ENCODE measurements at regions not wholly inside any gene's neighbourhood (a gene's known extent, or its start where the extent isn't known, plus 50 kb on each side); places are given as distances from the start of the nearest gene placed in this dataset.

- H3K27ac ChIP-seq: no peak overlapping the region
- TF ChIP-seq CTCF (conservative IDR thresholded peaks at IDR 0.05): no peak
These were observed 115.4 kb upstream of the PPFIA2 start for GRCh38 chr12:81874586-81874985.

GRCh38 chr12:81874166-81874565 is 115.0 kb upstream of the PPFIA2 start:
- TF ChIP-seq CTCF (conservative IDR thresholded peaks at IDR 0.05): no peak

GRCh38 chr12:81872400-81872799 is 113.2 kb upstream of the PPFIA2 start:
- H3K27ac ChIP-seq: no peak overlapping the region
- TF ChIP-seq CTCF (conservative IDR thresholded peaks at IDR 0.05): no peak

More at GRCh38 chr12:81874166-81874565, 115.0 kb upstream of the PPFIA2 start:
- no peak overlapping the region for H3K27ac ChIP-seq

- no peak for TF ChIP-seq CTCF (conservative IDR thresholded peaks at IDR 0.05)
These were observed 106.9 kb upstream of the PPFIA2 start for GRCh38 chr12:81866081-81866480.

GRCh38 chr12:81863406-81863805 is 104.3 kb upstream of the PPFIA2 start:
- TF ChIP-seq CTCF (conservative IDR thresholded peaks at IDR 0.05): no peak

More at GRCh38 chr12:81866081-81866480, 106.9 kb upstream of the PPFIA2 start:
- H3K27ac ChIP-seq: no peak overlapping the region

GRCh38 chr12:81859521-81859920 is 100.4 kb upstream of the PPFIA2 start:
- TF ChIP-seq CTCF (conservative IDR thresholded peaks at IDR 0.05): no peak
- H3K27ac ChIP-seq: no peak overlapping the region

More at GRCh38 chr12:81863406-81863805, 104.3 kb upstream of the PPFIA2 start:
- no peak overlapping the region for H3K27ac ChIP-seq

- TF ChIP-seq CTCF (conservative IDR thresholded peaks at IDR 0.05): no peak
- no peak overlapping the region for H3K27ac ChIP-seq
These were observed 84.4 kb upstream of the PPFIA2 start for GRCh38 chr12:81843599-81843998.

All from VCaP (cell line).